ENCODE measurements at regions not wholly inside any gene's neighbourhood (a gene's known extent, or its start where the extent isn't known, plus 50 kb on each side); places are given as distances from the start of the nearest gene placed in this dataset.

DNA sequence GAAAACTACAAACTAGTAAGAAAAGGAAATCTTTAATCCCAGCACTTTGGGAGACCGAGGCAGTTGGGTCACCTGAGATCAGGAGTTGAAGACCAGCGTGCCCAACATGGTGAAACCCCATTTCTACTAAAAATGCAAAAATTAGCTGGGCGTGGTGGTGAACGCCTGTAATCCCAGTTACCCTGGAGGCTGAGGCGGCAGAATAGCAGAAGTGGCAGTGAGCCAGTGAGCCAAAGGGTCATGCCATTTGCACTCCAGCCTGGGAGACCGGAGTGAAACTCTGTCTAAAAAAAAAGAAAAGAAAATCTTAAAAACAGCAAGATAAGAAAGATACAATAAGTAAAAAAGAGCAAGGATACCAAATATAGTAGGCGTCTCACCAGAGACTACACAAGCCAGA lies 502.9 kb upstream of the ID2 start:
- TF ChIP-seq, protein P1, sequence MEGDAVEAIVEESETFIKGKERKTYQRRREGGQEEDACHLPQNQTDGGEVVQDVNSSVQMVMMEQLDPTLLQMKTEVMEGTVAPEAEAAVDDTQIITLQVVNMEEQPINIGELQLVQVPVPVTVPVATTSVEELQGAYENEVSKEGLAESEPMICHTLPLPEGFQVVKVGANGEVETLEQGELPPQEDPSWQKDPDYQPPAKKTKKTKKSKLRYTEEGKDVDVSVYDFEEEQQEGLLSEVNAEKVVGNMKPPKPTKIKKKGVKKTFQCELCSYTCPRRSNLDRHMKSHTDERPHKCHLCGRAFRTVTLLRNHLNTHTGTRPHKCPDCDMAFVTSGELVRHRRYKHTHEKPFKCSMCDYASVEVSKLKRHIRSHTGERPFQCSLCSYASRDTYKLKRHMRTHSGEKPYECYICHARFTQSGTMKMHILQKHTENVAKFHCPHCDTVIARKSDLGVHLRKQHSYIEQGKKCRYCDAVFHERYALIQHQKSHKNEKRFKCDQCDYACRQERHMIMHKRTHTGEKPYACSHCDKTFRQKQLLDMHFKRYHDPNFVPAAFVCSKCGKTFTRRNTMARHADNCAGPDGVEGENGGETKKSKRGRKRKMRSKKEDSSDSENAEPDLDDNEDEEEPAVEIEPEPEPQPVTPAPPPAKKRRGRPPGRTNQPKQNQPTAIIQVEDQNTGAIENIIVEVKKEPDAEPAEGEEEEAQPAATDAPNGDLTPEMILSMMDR (IDR thresholded peaks at IDR 0.05) = no peak
- TF ChIP-seq POLR2A (IDR thresholded peaks at IDR 0.05) = no peak

Data from adrenal gland (tissue), 5 donors.